ENCODE measurements at regions not wholly inside any gene's neighbourhood (a gene's known extent, or its start where the extent isn't known, plus 50 kb on each side); places are given as distances from the start of the nearest gene placed in this dataset.

DNA sequence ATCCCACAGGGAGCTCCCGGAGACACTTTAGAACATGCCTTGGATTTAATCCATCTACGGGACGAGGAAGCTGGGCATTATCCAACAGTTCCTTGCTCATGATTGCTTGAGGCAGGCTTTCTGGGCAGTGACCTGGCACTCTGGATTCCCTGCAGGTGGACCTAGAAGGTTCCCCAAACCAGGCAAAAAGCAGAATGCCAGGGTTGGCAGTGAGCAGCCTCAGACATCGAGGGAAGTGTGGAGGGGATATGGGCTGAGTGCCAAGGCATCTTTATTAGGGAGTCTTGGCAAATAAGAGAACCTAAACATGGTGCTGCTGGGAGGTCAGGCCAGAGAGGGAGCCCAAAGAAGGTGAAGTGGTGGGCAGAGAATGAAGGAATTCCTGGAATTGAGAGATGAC is 158.5 kb downstream of the CD83 start:
- FAIRE-seq (no peak), DNase-seq (ENCODE audit: low read depth) (no peak)
- peaks cover 14% of the 10 kb centered on the region for H3K9me3 Mint-ChIP-seq (ENCODE audit: unreplicated experiment)
- H3K27me3 ChIP-seq (ENCODE audit: insufficient read depth, low read length), result no peaks in the 10 kb centered on the region
- no peaks in the 10 kb centered on the region for H3K36me3 Mint-ChIP-seq (ENCODE audit: low read depth, unreplicated experiment)
- H3K9me3 ChIP-seq (ENCODE audit: insufficient read depth, low read depth, low read length), result peaks cover 5% of the 10 kb centered on the region
- H3K4me1 Mint-ChIP-seq (ENCODE audit: low read depth, unreplicated experiment), result peaks cover 28% of the 10 kb centered on the region
- no peak overlapping the region for H3K4me3 ChIP-seq (ENCODE audit: insufficient read depth, low read depth, low read length)
- H3K4me1 ChIP-seq (ENCODE audit: insufficient read depth, low read length), result peaks cover 23% of the 10 kb centered on the region
- no peak overlapping the region for H3K27ac ChIP-seq (ENCODE audit: low read depth, low read length)
- H3K79me2 ChIP-seq (ENCODE audit: insufficient read depth, low read length), result no peaks in the 10 kb centered on the region
- TF ChIP-seq, protein P1, sequence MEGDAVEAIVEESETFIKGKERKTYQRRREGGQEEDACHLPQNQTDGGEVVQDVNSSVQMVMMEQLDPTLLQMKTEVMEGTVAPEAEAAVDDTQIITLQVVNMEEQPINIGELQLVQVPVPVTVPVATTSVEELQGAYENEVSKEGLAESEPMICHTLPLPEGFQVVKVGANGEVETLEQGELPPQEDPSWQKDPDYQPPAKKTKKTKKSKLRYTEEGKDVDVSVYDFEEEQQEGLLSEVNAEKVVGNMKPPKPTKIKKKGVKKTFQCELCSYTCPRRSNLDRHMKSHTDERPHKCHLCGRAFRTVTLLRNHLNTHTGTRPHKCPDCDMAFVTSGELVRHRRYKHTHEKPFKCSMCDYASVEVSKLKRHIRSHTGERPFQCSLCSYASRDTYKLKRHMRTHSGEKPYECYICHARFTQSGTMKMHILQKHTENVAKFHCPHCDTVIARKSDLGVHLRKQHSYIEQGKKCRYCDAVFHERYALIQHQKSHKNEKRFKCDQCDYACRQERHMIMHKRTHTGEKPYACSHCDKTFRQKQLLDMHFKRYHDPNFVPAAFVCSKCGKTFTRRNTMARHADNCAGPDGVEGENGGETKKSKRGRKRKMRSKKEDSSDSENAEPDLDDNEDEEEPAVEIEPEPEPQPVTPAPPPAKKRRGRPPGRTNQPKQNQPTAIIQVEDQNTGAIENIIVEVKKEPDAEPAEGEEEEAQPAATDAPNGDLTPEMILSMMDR (IDR thresholded peaks at IDR 0.05; ENCODE audit: insufficient read depth, low read depth, low read length), result no peak
- TF ChIP-seq EZH2 (IDR thresholded peaks at IDR 0.05; ENCODE audit: insufficient read depth, low read length), result no peak
- H4K20me1 ChIP-seq (ENCODE audit: insufficient read depth, low read length), result no peaks in the 10 kb centered on the region
- no peak overlapping the region for H3K27ac Mint-ChIP-seq (ENCODE audit: unreplicated experiment)
- H3K4me2 ChIP-seq (ENCODE audit: low read length), result no peak overlapping the region
- H3K4me3 Mint-ChIP-seq (ENCODE audit: unreplicated experiment), result no peak overlapping the region
- no peak overlapping the region for H2AFZ ChIP-seq (ENCODE audit: low read depth, low read length)
- no peaks in the 10 kb centered on the region for H3K36me3 ChIP-seq (ENCODE audit: insufficient read depth, low read length)
- H3K9ac ChIP-seq (ENCODE audit: low read length), result no peak overlapping the region
- H3K27me3 Mint-ChIP-seq (ENCODE audit: low read depth, unreplicated experiment), result peaks cover 27% of the 10 kb centered on the region

DNA sequence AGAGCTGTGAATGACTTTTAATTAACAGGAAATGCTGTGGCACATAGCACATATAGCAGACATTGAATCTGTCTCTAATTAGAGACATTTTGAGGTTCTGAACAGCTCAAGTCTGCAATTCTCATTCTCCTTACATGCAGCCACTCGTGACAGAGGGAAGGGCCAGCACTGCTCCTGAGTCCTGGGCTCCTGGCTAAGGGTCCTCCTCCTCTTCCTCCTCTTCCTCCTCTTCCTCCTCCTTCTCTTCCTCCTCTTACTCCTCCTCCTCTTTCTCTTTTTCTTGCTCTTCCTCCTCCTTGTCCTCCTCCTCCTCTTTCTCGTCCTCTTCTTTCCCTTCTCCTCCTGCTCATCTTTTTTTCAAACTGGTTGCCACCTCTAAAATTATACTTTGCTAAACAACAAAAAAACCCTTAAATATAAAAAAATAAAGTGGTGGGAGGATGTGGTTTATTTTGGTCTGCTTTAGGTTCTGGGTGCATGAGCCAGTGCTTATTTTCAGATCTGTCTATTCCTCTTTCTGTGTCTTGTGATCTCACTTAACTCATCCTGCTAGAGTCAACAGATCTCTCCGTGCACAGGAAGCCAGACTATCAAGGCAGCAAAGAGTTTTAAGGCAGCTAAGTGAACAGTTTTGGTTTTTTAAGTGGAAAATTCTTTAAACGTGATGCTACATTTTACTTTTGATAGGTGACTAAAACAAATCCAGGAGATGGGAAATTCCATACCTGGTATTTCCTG is 159.3 kb downstream of the CD83 start:
- Histone ChIP-seq H3K27ac (ENCODE audit: low read depth, low read length) (no peak overlapping the region), H4K20me1 (ENCODE audit: insufficient read depth, low read length) (no peaks in the 10 kb centered on the region), H3K4me3 (ENCODE audit: insufficient read depth, low read depth, low read length) (no peak overlapping the region), H3K9ac (ENCODE audit: low read length) (no peak overlapping the region), H2AFZ (ENCODE audit: low read depth, low read length) (no peak overlapping the region), H3K36me3 (ENCODE audit: insufficient read depth, low read length) (no peaks in the 10 kb centered on the region), H3K79me2 (ENCODE audit: insufficient read depth, low read length) (no peaks in the 10 kb centered on the region), H3K4me2 (ENCODE audit: low read length) (peak overlapping the region; percentile 40), H3K4me1 (ENCODE audit: insufficient read depth, low read length) (peaks cover 15% of the 10 kb centered on the region), H3K27me3 (ENCODE audit: insufficient read depth, low read length) (no peaks in the 10 kb centered on the region), H3K9me3 (ENCODE audit: insufficient read depth, low read depth, low read length) (peaks cover 5% of the 10 kb centered on the region)
- H3K4me1 Mint-ChIP-seq (ENCODE audit: low read depth, unreplicated experiment), result peaks cover 22% of the 10 kb centered on the region
- peak; percentile 54 for DNase-seq (ENCODE audit: low read depth)
- H3K9me3 Mint-ChIP-seq (ENCODE audit: unreplicated experiment), result peaks cover 18% of the 10 kb centered on the region
- no peak overlapping the region for H3K4me3 Mint-ChIP-seq (ENCODE audit: unreplicated experiment)
- no peak for TF ChIP-seq EZH2 (IDR thresholded peaks at IDR 0.05; ENCODE audit: insufficient read depth, low read length)
- TF ChIP-seq, protein P1 (IDR thresholded peaks at IDR 0.05; ENCODE audit: insufficient read depth, low read depth, low read length), result no peak
- no peak overlapping the region for H3K27ac Mint-ChIP-seq (ENCODE audit: unreplicated experiment)
- no peak for FAIRE-seq
- peaks cover 33% of the 10 kb centered on the region for H3K27me3 Mint-ChIP-seq (ENCODE audit: low read depth, unreplicated experiment)
- no peaks in the 10 kb centered on the region for H3K36me3 Mint-ChIP-seq (ENCODE audit: low read depth, unreplicated experiment)

DNA sequence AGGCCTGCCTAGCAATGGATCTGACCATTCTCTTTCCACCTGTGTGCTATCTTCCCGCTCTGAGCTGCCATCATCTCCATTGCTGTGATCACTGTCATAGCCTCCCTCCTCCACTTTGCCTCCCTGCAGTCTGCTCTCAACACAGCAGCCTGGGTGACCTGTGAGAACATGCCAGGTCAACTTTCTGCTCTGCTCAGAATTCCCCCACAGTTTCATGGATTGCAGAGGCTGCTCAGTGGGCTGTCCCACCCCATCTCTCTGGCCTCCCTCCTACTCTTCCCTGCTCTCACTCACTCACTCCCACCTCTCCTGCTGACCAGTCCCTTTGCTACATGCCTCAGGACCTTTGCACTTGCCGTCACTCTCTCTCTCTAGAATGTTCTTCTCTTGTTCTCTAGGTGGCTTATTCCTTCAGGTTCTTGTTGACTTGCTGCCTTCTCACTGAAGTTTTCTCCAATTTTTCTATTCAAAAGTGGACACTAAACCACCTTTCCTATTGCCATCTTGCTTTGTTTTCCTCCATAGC is 159.9 kb downstream of the CD83 start:
- Mint-ChIP-seq H3K4me1 (ENCODE audit: low read depth, unreplicated experiment) (peaks cover 19% of the 10 kb centered on the region), H3K36me3 (ENCODE audit: low read depth, unreplicated experiment) (no peaks in the 10 kb centered on the region), H3K27me3 (ENCODE audit: low read depth, unreplicated experiment) (peaks cover 37% of the 10 kb centered on the region), H3K4me3 (ENCODE audit: unreplicated experiment) (no peak overlapping the region), H3K27ac (ENCODE audit: unreplicated experiment) (peak overlapping the region; percentile 74), H3K9me3 (ENCODE audit: unreplicated experiment) (peaks cover 16% of the 10 kb centered on the region)
- H3K4me3 ChIP-seq (ENCODE audit: insufficient read depth, low read depth, low read length), result no peak overlapping the region
- H3K27me3 ChIP-seq (ENCODE audit: insufficient read depth, low read length), result no peaks in the 10 kb centered on the region
- no peak overlapping the region for H3K27ac ChIP-seq (ENCODE audit: low read depth, low read length)
- no peak for TF ChIP-seq EZH2 (IDR thresholded peaks at IDR 0.05; ENCODE audit: insufficient read depth, low read length)
- TF ChIP-seq, protein P1 (IDR thresholded peaks at IDR 0.05; ENCODE audit: insufficient read depth, low read depth, low read length), result no peak
- no peaks in the 10 kb centered on the region for H4K20me1 ChIP-seq (ENCODE audit: insufficient read depth, low read length)
- no peaks in the 10 kb centered on the region for H3K36me3 ChIP-seq (ENCODE audit: insufficient read depth, low read length)
- no peaks in the 10 kb centered on the region for H3K79me2 ChIP-seq (ENCODE audit: insufficient read depth, low read length)
- H3K9me3 ChIP-seq (ENCODE audit: insufficient read depth, low read depth, low read length), result peaks cover 4% of the 10 kb centered on the region
- H3K9ac ChIP-seq (ENCODE audit: low read length), result no peak overlapping the region
- no peak for DNase-seq (ENCODE audit: low read depth)
- H3K4me2 ChIP-seq (ENCODE audit: low read length), result peak overlapping the region; percentile 40
- FAIRE-seq, result no peak
- no peak overlapping the region for H2AFZ ChIP-seq (ENCODE audit: low read depth, low read length)
- peaks cover 13% of the 10 kb centered on the region for H3K4me1 ChIP-seq (ENCODE audit: insufficient read depth, low read length)
